ENCODE measurements at regions not wholly inside any gene's neighbourhood (a gene's known extent, or its start where the extent isn't known, plus 50 kb on each side); places are given as distances from the start of the nearest gene placed in this dataset.

DNA sequence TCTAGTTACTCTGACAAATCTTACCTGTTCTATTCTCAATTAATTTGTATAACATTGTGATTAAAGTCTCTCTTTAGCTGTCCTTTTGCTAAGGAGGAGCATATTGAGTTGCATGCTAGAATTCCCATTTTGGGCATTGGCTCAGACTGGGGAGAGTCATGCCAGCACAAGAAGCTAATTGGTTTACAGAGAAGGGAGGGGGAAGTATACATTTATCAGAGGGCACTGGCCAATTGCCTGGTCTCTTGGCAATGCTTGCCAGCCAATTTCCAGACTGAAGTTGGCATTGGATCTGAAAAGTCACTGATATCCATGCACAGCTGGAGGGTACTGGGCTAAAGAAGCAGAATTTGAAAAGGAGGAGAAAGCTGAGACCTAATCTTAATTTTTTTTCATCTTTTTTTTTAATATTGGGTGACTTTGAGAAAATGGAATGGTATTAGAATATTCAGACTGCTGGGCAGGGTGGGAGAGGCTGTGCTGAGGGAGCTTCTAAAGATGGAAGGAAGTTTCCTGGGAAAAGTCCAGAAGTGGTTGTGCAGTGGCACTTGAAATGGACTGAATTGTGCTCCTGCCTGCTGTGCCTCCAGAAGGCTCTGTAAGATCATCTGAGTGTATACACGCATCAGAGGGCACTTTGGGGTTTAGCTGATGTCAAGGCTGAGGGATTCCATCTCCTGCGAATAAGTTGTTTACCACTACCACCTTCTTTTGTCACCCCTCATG, 365.2 kb upstream of the DPH6 start:
- Histone ChIP-seq H3K9ac (ENCODE audit: low read length) (no peak overlapping the region), H3K4me1 (ENCODE audit: control insufficient read depth, insufficient read depth, low read length) (no peaks in the 10 kb centered on the region), H3K4me3 (ENCODE audit: low read length) (no peak overlapping the region), H3K27me3 (ENCODE audit: control insufficient read depth, insufficient read depth, low read length) (no peaks in the 10 kb centered on the region), H3K27ac (ENCODE audit: low read depth, low read length) (no peak overlapping the region), H3K36me3 (ENCODE audit: control insufficient read depth, insufficient read depth, low read length) (no peaks in the 10 kb centered on the region)

DNA sequence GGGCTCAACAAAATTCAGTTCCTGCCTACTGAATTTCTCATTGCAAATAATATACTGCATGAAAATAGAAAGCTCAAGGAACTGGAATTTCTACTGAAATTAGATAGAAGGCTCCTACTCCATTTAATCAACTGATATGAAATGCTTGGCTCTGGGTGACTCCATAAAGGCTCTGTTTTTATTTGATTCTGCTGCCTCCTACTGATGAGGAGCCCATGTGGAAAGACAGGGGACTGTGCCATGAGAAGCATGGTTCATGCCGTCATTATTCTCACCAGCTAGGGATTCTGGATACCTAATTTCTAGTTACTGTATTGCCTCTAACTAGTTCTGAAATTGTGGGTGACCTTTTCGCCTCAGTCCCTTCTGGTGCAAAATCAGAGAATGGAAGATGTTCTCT, 366.2 kb upstream of the DPH6 start:
- Histone ChIP-seq H3K4me1 (ENCODE audit: control insufficient read depth, insufficient read depth, low read length) (no peaks in the 10 kb centered on the region), H3K9ac (ENCODE audit: low read length) (no peak overlapping the region), H3K36me3 (ENCODE audit: control insufficient read depth, insufficient read depth, low read length) (no peaks in the 10 kb centered on the region), H3K27me3 (ENCODE audit: control insufficient read depth, insufficient read depth, low read length) (no peaks in the 10 kb centered on the region), H3K27ac (ENCODE audit: low read depth, low read length) (no peak overlapping the region), H3K4me3 (ENCODE audit: low read length) (no peak overlapping the region)

DNA sequence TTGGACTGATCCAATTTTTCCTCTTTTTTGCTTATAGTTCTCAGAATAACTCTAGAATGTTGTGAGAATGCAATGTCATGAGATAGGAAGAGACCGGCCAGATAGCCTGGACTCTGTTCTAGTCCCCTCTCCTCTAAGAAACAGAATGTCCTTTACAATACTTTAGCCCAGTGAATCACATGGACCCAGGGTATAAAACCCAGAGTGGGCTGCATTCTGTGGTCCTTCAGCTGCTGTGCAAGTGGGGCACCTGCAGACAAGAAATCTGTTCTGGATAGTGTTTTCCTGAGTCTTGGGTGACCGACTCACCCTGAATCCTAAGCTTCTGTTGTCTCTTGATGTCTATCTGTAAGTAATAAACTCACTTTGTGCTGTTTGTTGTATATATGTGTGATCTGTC, 368.6 kb upstream of the DPH6 start:
- Histone ChIP-seq H3K27me3 (ENCODE audit: control insufficient read depth, insufficient read depth, low read length) (no peaks in the 10 kb centered on the region), H3K27ac (ENCODE audit: low read depth, low read length) (no peak overlapping the region), H3K4me1 (ENCODE audit: control insufficient read depth, insufficient read depth, low read length) (no peaks in the 10 kb centered on the region), H3K9ac (ENCODE audit: low read length) (no peak overlapping the region), H3K4me3 (ENCODE audit: low read length) (no peak overlapping the region), H3K36me3 (ENCODE audit: control insufficient read depth, insufficient read depth, low read length) (no peaks in the 10 kb centered on the region)

DNA sequence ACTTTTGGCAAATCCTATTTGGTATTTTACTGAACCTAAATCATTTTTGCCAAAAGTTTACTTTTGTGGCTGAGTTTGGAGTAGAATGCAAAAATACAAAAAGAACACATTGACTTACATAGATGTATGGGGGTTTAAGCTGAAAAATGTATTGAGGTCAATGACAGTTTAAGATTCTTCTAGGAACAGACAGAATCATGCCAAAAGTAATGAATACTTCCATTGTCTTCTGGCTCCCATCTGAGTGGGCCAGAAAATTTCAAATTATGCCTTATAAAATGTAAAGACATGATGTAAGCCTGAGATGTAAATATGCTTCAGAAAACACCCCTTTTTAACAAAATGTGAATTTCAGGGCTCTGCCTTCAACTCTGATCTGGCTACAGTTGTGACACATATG, 375.1 kb upstream of the DPH6 start:
- no peaks in the 10 kb centered on the region for H3K36me3 ChIP-seq (ENCODE audit: control insufficient read depth, insufficient read depth, low read length)
- no peaks in the 10 kb centered on the region for H3K4me1 ChIP-seq (ENCODE audit: control insufficient read depth, insufficient read depth, low read length)
- no peaks in the 10 kb centered on the region for H3K27me3 ChIP-seq (ENCODE audit: control insufficient read depth, insufficient read depth, low read length)
- no peak overlapping the region for H3K9ac ChIP-seq (ENCODE audit: low read length)
- no peak overlapping the region for H3K27ac ChIP-seq (ENCODE audit: low read depth, low read length)
- no peak overlapping the region for H3K4me3 ChIP-seq (ENCODE audit: low read length)

DNA sequence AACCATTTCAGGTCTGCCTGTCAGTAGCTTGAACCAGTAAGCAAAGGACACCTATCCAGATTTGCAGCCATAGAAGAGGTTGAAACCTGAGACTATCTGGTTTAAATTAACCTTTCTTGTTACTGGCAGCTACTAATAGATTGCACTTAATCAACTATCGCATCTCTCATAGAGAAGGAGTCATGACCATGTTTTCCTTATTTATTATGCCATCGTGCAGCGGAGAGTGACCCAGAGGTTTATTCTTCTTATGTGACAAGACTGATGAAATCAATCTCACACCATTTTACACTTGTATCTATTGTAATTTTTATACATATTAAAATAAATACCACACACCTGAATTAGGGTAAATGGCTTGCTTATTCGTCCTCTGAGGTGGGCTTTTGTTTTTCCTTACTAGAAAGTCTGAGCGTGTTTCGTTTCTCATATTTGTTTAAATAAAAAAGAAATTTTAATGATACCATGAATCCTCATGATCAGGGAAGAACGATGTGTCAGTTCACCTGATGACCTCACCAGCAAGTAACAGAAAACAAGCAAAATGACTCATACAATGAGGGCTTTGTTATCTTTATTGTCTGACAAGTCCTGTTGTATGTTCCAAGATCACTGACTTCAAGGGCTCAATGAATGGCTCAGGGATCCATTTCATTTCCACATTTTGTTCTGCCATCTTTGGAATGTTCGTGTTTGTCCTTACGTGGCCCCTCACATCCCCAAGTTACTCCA, 379.5 kb upstream of the DPH6 start:
- Histone ChIP-seq H3K36me3 (ENCODE audit: control insufficient read depth, insufficient read depth, low read length) (no peaks in the 10 kb centered on the region), H3K4me1 (ENCODE audit: control insufficient read depth, insufficient read depth, low read length) (no peaks in the 10 kb centered on the region), H3K9ac (ENCODE audit: low read length) (no peak overlapping the region), H3K27ac (ENCODE audit: low read depth, low read length) (no peak overlapping the region), H3K27me3 (ENCODE audit: control insufficient read depth, insufficient read depth, low read length) (no peaks in the 10 kb centered on the region), H3K4me3 (ENCODE audit: low read length) (no peak overlapping the region)

DNA sequence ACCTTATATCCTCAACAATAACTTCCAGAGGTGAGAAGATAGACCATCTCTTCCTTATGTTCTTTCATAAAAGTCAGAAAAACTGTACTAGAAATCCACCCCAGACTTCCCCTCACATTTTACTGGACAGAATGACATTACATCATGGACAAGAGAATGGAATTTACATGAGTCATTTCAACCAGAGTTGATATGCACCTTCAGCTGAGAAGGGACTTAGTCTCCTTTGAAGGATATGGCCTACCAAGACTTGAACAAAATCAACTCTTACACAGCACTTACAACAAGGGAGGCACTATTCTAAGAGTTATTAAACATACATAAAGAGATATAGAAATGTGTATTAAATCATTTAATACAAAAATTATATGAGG, 380.0 kb upstream of the DPH6 start:
- Histone ChIP-seq H3K27me3 (ENCODE audit: control insufficient read depth, insufficient read depth, low read length) (no peaks in the 10 kb centered on the region), H3K4me1 (ENCODE audit: control insufficient read depth, insufficient read depth, low read length) (no peaks in the 10 kb centered on the region), H3K4me3 (ENCODE audit: low read length) (no peak overlapping the region), H3K27ac (ENCODE audit: low read depth, low read length) (no peak overlapping the region), H3K9ac (ENCODE audit: low read length) (no peak overlapping the region), H3K36me3 (ENCODE audit: control insufficient read depth, insufficient read depth, low read length) (no peaks in the 10 kb centered on the region)

DNA sequence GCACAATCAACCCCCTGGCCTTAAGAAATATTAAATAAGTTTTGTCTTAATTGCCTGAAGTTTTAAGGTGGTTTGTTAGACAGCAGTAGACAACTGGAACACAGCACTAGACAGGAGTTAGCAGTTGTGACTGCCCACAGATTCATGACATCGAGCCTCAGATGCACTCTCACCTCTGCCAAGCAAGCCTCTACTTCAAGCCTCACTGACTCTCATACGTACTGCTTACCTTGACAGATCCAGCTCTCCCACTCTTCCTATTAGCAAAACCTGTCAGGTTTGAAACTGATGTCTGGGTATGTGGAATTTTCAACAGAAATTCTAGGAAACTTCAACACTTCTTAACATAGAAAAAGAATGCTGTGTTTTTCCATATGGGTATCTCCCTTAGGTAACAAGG, 382.9 kb upstream of the DPH6 start:
- no peak overlapping the region for H3K27ac ChIP-seq (ENCODE audit: low read depth, low read length)
- no peaks in the 10 kb centered on the region for H3K4me1 ChIP-seq (ENCODE audit: control insufficient read depth, insufficient read depth, low read length)
- H3K9ac ChIP-seq (ENCODE audit: low read length): no peak overlapping the region
- H3K4me3 ChIP-seq (ENCODE audit: low read length): no peak overlapping the region
- no peaks in the 10 kb centered on the region for H3K36me3 ChIP-seq (ENCODE audit: control insufficient read depth, insufficient read depth, low read length)
- H3K27me3 ChIP-seq (ENCODE audit: control insufficient read depth, insufficient read depth, low read length): no peaks in the 10 kb centered on the region

DNA sequence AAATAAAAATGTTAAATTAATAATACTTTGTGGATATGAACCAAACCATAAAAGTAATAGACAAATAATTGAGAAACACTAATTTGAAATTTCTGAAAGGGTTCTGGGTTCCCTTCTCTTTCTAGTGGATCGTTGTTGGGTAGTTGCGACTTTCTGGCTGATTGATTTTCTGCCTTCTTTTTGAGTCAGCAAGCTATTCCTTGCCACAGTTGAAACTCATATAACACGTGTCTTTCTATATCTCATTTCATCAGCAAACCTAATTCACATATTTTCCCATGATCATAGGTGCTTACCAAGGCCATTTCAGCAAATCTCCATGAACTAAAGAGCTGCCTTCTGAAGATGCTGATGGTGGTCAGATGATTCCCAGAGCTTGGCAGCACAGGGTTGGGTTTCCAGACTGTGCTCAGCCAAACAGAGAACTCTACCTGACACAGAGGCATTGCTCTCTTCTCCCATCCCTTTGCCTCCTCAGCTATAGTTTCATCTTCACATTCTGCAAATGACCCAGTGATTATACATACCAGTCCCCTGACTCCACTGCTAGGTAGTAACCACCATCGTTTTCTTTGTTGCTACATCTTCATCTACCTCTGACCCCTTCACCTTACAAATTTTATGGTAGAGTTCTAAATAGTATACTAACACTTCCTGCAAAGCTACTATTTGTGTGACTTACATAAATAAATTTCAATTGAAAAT, 383.9 kb upstream of the DPH6 start:
- Histone ChIP-seq H3K9ac (ENCODE audit: low read length) (no peak overlapping the region), H3K27me3 (ENCODE audit: control insufficient read depth, insufficient read depth, low read length) (no peaks in the 10 kb centered on the region), H3K4me3 (ENCODE audit: low read length) (no peak overlapping the region), H3K36me3 (ENCODE audit: control insufficient read depth, insufficient read depth, low read length) (no peaks in the 10 kb centered on the region), H3K27ac (ENCODE audit: low read depth, low read length) (no peak overlapping the region), H3K4me1 (ENCODE audit: control insufficient read depth, insufficient read depth, low read length) (no peaks in the 10 kb centered on the region)

DNA sequence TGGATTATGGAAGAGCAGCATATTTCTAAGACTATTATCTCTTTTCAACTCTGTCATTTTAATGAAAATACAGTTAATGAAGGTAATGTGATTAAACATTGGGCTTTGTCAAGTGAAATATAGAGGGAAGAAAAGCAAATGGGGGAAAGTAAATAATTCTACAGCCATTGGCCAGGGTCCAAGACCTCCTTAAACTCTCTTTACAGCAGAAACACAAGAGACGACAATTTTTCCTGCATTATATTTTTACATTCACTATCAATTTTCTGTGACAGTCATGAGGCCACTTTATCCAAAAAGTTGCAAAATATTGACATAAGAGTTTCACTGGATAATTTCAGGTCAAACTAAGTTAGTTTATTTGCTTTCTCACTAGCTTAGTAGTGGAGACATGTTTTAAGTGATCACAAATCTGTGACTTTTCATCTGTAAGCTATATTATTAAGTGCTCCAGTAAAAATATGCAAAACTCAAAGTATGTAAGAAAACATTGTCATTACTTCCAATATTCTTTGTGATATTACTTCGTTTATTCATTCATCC, 385.9 kb upstream of the DPH6 start:
- Histone ChIP-seq H3K36me3 (ENCODE audit: control insufficient read depth, insufficient read depth, low read length) (no peaks in the 10 kb centered on the region), H3K27me3 (ENCODE audit: control insufficient read depth, insufficient read depth, low read length) (no peaks in the 10 kb centered on the region), H3K4me3 (ENCODE audit: low read length) (no peak overlapping the region), H3K9ac (ENCODE audit: low read length) (no peak overlapping the region), H3K4me1 (ENCODE audit: control insufficient read depth, insufficient read depth, low read length) (no peaks in the 10 kb centered on the region), H3K27ac (ENCODE audit: low read depth, low read length) (no peak overlapping the region)

DNA sequence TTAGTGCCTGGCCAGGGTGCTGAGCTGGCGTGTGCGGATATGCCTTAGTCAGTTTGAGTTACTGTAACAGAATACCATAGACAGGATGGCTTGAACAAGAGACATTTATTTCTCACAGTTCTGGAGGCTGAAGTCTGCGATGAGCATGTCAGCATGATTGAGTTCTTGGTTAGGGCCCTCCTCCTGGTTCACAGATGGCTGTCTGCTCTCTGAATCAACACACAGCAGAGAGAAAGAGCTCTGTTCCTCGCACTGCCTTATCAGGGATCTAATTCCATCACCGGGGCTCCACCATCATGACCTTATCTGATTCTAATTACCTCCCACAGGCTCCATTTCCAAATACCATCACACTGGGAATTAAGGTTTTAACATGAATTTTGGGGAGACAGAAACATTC, 386.6 kb upstream of the DPH6 start:
- Histone ChIP-seq H3K27ac (ENCODE audit: low read depth, low read length) (no peak overlapping the region), H3K4me1 (ENCODE audit: control insufficient read depth, insufficient read depth, low read length) (no peaks in the 10 kb centered on the region)

DNA sequence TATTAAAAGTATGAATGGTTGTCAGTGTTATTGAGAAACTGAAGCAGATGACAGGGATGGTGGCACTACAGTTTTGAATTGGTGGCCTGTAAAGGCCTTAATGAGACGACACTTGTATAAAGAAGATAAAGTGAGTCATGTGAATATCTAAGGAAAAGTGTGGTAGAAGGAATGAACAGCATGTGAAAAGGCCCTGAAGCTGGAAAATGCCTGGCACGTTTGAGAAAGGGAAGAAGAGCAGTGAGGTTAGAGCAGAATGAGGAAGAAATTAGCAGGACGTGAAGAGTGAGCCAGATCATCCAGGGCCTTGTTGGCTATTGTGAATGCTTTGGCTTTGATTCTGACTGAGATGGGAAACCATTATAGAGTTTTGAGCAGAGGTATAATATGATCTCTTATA, 387.6 kb upstream of the DPH6 start:
- Histone ChIP-seq H3K4me3 (ENCODE audit: low read length) (no peak overlapping the region), H3K27ac (ENCODE audit: low read depth, low read length) (no peak overlapping the region), H3K9ac (ENCODE audit: low read length) (no peak overlapping the region), H3K36me3 (ENCODE audit: control insufficient read depth, insufficient read depth, low read length) (no peaks in the 10 kb centered on the region), H3K4me1 (ENCODE audit: control insufficient read depth, insufficient read depth, low read length) (no peaks in the 10 kb centered on the region), H3K27me3 (ENCODE audit: control insufficient read depth, insufficient read depth, low read length) (no peaks in the 10 kb centered on the region)

More for the DNA sequence above, 386.6 kb upstream of the DPH6 start:
- Histone ChIP-seq H3K36me3 (ENCODE audit: control insufficient read depth, insufficient read depth, low read length) (no peaks in the 10 kb centered on the region), H3K9ac (ENCODE audit: low read length) (no peak overlapping the region), H3K4me3 (ENCODE audit: low read length) (no peak overlapping the region), H3K27me3 (ENCODE audit: control insufficient read depth, insufficient read depth, low read length) (no peaks in the 10 kb centered on the region)

DNA sequence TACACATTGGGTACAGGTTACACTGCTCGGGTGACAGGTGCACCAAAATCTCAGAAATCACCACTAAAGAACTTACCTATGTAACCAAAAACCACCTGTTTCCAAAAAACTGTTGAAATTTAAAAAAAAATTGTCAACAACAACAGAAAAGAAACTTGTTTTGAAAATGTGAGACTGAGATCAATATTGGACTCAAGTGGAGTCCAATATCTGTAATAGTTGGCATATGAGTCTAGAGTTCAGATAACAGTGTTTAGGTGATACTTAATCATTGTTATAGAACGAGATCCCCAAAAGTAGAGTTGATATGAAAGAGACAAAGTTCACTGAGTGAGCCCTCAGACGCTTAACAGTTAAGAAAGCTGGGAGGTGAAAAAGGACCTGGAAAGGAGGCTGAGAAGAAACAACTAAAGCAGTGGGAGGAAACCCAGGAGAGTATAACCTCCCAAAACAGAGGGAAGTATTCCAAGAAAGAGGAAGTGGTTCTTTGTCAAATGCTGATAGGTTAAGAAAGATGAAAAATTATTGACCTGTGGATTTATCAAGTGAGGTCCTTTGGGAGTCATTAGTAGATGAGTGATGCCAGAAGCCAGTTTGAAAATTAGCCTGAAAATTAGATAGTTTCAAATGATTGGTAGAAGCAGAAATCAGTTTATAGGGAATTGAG, 388.6 kb upstream of the DPH6 start:
- H3K27ac ChIP-seq (ENCODE audit: low read depth, low read length): no peak overlapping the region
- no peaks in the 10 kb centered on the region for H3K27me3 ChIP-seq (ENCODE audit: control insufficient read depth, insufficient read depth, low read length)
- H3K36me3 ChIP-seq (ENCODE audit: control insufficient read depth, insufficient read depth, low read length): no peaks in the 10 kb centered on the region
- H3K9ac ChIP-seq (ENCODE audit: low read length): no peak overlapping the region
- H3K4me3 ChIP-seq (ENCODE audit: low read length): no peak overlapping the region
- no peaks in the 10 kb centered on the region for H3K4me1 ChIP-seq (ENCODE audit: control insufficient read depth, insufficient read depth, low read length)
